GM21786 (cell line): ENCODE measurements at regions not wholly inside any gene's neighbourhood (a gene's known extent, or its start where the extent isn't known, plus 50 kb on each side); places are given as distances from the start of the nearest gene placed in this dataset.

ENCODE experiments used
- ATAC-seq: cut with Tn5 transposase; IDR thresholded peaks from one replicate; pipeline ENCODE4 v1.9.1; 2021; ENCODE audit not compliant: unreplicated experiment

- no peak for ATAC-seq
Observed at GRCh38 chr20:48100483-48100882, 315.2 kb upstream of the SULF2 start.

GRCh38 chr20:48098866-48099265 is 313.6 kb upstream of the SULF2 start:
- no peak for ATAC-seq

- no peak for ATAC-seq
Observed at GRCh38 chr20:48098099-48098498, 312.8 kb upstream of the SULF2 start.

GRCh38 chr20:48096957-48097890 is 311.9 kb upstream of the SULF2 start:
- no peak for ATAC-seq

GRCh38 chr20:48096212-48096875 is 311.1 kb upstream of the SULF2 start:
- ATAC-seq: no peak

- no peak for ATAC-seq
Observed at GRCh38 chr20:48094944-48095343, 309.7 kb upstream of the SULF2 start.

GRCh38 chr20:48094196-48094749 is 309.0 kb upstream of the SULF2 start:
- ATAC-seq: no peak

GRCh38 chr20:48092596-48093280 is 307.5 kb upstream of the SULF2 start:
- ATAC-seq: no peak

- ATAC-seq: no peak
Observed at GRCh38 chr20:48090784-48091183, 305.5 kb upstream of the SULF2 start.

- no peak for ATAC-seq
Observed at GRCh38 chr20:48090314-48090713, 305.0 kb upstream of the SULF2 start.

- no peak for ATAC-seq
Observed at GRCh38 chr20:48080583-48080982, 295.3 kb upstream of the SULF2 start.

- ATAC-seq: no peak
Observed at GRCh38 chr20:48079028-48079427, 293.7 kb upstream of the SULF2 start.

GRCh38 chr20:48076747-48077146 is 291.5 kb upstream of the SULF2 start:
- ATAC-seq: no peak

GRCh38 chr20:48076247-48076646 is 291.0 kb upstream of the SULF2 start:
- no peak for ATAC-seq

- no peak for ATAC-seq
Observed at GRCh38 chr20:48075591-48076174, 290.4 kb upstream of the SULF2 start.

GRCh38 chr20:48070991-48071652 is 285.8 kb upstream of the SULF2 start:
- no peak for ATAC-seq

GRCh38 chr20:48069596-48069995 is 284.3 kb upstream of the SULF2 start:
- ATAC-seq: no peak

GRCh38 chr20:48066851-48067250 is 281.6 kb upstream of the SULF2 start:
- ATAC-seq: no peak

- ATAC-seq: no peak
Observed at GRCh38 chr20:48066246-48066645, 281.0 kb upstream of the SULF2 start.

GRCh38 chr20:48065833-48066232 is 280.6 kb upstream of the SULF2 start:
- no peak for ATAC-seq
